LHCN-M2 (cell line): ENCODE measurements at regions not wholly inside any gene's neighbourhood (a gene's known extent, or its start where the extent isn't known, plus 50 kb on each side); places are given as distances from the start of the nearest gene placed in this dataset.
"Not testable (repeated sequence)": the region's sequence is repeated elsewhere in the genome, so short reads cannot be mapped to it uniquely, and the experiment has no call there.

Source experiments
- DNase-seq: peaks from one replicate; pipeline ENCODE4 v3.0.0-alpha.2; 2012; ENCODE audit warnings: low read depth

DNA sequence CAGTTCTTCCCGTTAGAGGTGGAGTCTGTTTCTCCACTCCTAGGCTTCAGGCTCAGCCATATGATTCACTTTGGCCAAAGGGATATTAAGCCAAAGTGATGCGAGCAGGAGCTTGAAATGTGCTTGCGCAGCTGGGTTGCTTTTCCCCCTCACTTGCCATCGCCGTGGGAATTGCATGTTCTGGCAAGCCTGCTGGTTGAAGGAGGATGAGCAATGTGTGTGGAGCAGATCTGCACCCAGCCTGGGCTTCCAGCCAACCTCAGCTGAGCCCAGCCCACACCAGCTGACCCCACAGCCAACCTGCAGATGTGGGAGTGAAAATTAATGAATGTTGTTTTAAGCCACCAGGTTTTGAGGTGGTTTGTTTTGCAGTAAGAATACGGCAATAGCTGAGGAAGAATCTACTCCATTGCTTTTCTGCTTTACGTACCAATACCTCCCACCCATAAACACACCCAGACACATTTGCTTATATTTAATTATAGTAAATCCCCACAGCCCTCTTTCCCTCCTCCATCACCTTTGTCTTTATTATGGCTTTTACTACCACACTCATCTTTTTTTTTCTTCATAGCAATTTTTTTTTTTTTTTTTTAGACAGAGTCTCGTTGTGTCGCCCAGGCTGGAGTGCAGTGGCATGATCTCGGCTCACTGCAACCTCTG is 132.8 kb upstream of the FUNDC1 start:
- DNase-seq: peak; percentile 89

DNA sequence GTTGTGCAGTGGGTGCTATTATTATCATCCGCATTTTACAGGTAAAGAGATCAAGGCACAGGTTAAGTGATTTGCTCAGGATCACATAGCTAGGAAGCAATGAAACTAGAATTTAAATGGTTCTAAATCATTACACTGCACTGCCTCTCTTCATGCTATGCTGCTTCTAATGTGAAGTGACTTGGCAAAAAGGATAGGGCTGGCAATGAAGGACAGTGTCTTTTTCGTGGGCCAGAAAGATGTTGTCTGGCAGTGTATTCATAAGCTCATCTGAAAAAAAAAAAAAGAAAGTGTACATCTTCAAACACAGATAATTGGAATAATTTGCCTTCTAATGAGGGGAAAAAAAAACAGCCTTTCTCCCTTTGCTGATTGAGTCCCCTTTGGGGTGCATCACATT is 132.2 kb upstream of the FUNDC1 start:
- no peak for DNase-seq

DNA sequence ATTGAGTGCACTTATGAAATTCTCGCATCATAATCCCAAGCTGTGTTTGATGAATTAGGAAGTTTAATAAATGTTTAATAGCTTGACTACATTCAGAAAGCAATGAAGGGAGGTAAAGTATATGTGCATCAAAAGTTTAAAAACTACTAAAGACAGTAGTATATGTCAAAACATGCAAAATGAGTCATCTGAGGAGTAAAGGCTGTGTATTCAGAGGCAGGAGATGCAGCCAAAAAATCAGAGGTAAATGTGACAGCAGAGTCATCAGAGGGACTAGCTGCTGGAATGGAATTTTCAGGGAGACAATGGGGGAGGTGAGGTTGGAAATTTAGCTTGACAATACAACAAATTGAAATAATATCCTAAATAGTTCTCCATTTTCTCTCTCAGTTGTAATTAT is 127.0 kb upstream of the FUNDC1 start:
- DNase-seq: no peak

DNA sequence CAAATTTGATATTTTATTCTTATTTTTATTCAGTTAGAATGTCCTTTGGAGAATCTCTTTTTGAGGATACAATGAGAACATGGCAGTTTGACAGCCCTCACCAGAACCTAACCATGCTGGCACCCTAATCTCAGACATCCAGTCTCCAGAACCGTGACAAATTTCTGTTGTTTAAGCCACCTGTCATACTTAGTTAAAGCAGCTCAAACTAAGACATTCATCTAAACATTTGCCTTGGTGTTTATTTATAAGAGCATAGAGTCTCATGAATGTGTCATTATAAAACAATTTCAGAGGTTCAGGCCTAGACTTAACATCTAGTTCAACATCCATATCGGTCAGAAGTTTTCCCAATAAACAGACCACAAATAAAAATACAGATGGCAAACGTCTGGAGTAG is 125.1 kb upstream of the FUNDC1 start:
- DNase-seq: no peak

DNA sequence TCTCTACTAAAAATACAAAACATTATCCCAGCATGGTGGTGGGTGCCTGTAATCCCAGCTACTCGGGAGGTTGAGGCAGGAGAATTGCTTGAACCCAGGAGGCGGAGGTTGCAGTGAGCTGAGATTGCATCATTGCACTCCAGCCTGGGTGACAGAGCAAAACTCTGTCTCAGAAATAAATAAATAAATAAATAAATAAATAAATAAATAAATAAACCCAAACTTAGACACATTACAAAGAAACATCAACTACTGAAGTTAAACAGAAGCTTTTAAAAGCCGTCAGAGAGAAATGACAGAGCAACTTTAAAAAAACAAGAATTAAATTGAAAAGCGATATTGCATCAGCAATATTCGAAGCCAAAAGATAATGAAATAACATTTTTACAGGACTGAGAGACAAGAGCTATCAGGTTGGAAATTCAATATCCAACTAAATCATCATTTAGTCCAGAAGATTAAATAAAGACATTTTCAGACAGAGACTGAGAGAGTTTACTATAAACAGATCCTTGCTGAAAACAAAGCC is 115.1 kb upstream of the FUNDC1 start:
- DNase-seq: not testable (repeated sequence)

DNA sequence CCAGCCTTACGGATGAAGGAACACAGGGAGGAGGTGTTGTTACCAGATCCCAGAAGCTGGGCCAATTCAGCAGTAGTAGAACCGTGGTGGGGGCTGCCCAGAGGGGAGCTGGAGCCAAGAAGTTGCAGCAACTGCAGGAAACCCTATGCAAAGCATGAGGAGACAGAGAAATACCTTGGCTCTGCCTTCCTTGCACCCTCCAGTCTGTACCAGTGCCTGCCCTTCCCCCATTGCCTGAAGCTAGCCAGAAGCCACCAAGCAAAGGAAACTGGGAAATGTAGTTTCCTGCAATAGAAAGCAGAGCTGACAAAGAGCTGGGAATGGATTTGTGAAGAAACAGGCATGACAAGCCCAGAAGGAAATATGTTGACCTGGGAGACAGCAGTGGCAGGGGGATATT is 108.7 kb upstream of the FUNDC1 start:
- DNase-seq: no peak

DNA sequence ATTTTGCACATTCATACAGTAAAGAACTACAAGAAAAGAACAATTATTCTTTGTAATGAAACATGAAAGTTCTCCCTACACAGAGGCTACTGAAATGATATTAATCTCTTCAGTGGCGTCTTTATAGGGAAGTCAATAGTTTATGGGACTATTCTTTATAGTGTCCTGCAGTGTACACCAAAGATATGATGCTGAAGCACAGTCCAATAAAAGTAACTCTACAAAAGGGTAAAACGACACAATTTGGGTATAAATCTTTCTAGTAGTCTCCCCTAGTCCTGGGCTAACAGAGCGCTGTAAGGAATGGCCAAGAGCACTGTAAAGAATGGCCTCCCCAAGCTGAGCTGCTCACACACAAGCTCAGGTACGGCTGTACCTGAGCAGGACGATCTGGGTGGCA is 101.1 kb upstream of the FUNDC1 start:
- no peak for DNase-seq

DNA sequence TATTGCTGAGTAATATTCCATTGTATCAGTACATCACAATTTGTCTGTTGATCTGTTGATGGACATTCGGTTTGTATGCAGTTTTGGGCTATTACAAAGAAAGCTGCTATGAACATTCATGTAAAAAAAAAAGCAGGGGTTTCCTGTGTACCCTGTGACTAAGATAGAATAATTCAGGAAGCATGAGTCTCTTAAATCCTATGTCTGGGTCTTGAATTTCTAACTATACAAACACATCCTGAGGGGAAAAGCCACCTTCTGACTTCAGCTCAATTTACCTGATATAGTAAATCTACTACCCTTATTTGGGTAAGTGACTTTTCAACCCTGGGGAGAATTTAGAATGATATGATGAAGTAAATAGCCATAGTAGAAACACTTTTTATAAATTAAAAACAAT is 94.6 kb upstream of the FUNDC1 start:
- DNase-seq: no peak

DNA sequence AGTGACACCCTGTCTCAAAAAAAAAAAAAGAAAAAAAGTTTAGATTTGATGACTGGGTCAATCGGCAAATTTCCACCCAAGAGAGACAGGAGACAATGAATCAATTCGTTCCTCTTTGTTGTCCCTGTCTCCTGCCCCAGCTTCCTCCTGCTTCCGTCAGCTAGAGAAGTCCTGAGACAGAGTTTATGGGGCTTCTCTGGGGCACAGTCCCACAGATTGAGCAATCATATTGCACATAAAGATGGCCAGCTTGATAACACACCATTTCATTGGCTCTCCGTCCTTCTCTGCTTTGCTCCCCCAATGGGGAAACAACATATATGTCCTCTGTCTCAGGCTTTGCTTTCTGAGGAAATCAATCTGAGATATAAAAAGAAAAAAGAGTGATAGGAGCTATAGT is 78.4 kb upstream of the FUNDC1 start:
- no peak for DNase-seq

DNA sequence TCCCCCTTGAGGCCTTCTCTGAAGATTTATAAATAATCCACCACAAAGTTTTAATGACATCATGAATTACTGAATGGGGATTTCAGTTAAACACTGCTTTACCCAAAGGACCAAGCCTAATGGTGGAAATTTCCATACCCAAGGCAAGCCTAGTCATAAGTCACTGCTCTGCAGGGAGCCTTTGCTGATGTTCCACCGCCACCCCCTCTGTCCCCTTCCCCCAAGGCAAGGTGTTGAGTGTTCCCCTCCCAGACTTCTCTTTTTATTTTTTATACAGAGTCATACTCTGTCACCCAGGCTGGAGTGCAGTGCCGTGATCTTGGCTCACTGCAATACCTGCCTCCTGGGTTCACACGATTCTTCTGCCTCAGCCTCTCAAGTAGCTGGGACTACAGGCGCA is 76.4 kb upstream of the FUNDC1 start:
- DNase-seq: no peak

DNA sequence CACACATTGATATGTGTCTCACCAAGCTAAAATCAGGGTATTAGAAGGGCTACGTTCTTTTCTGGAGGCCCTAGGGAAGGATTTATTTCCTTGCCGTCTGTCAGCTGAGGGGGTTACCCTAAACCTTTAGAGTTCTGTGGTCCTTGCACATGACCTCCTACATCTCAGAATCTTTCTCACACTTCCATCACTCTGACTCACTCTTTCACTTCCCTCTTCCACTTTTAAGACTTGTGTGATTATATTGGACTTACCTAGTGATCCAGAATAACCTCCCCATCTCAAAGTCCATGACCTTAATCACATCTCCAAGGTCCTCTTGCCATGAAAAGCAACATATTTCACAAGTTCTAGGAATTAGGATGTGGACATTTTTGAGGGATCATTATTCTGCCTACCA is 53.6 kb upstream of the FUNDC1 start:
- DNase-seq: no peak
